ENCODE measurements at regions not wholly inside any gene's neighbourhood (a gene's known extent, or its start where the extent isn't known, plus 50 kb on each side); places are given as distances from the start of the nearest gene placed in this dataset.
"Not testable (repeated sequence)": the region's sequence is repeated elsewhere in the genome, so short reads cannot be mapped to it uniquely, and the experiment has no call there.

DNA sequence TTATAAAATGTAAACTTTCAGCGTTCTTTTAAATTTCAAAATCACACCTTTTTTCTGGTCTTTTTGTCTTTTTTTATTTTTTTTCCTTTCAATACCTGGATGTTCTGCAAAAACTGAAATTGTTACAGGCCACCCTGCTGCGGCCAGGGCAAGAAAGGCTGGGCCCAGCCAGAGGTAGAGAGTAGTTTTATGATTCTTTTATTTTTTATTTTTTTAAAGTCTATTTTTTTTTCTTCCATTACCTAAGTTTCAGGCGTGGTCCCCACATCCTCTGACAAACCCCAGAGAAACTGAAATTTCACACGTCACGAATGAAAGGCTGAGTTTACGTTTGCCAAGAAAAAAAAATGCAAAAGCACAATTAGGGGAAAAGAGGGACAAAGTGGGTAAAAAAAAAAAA lies 177.1 kb downstream of the SPATA31A1 start:
- DNase-seq (ENCODE audit: low read depth in 1 of 2, low spot score in 1 of 2); H3K4me3 ChIP-seq; H3K27ac ChIP-seq; H3K9me3 ChIP-seq; FAIRE-seq; ATAC-seq; POLR2A ChIA-PET; H3K4me1 ChIP-seq; CTCF ChIA-PET; H3K4me2 ChIP-seq: not testable (repeated sequence)
- WGBS (ENCODE audit: missing lambda C conversion rate), result 90% methylated on average over 5 of the region's 6 CpGs

DNA sequence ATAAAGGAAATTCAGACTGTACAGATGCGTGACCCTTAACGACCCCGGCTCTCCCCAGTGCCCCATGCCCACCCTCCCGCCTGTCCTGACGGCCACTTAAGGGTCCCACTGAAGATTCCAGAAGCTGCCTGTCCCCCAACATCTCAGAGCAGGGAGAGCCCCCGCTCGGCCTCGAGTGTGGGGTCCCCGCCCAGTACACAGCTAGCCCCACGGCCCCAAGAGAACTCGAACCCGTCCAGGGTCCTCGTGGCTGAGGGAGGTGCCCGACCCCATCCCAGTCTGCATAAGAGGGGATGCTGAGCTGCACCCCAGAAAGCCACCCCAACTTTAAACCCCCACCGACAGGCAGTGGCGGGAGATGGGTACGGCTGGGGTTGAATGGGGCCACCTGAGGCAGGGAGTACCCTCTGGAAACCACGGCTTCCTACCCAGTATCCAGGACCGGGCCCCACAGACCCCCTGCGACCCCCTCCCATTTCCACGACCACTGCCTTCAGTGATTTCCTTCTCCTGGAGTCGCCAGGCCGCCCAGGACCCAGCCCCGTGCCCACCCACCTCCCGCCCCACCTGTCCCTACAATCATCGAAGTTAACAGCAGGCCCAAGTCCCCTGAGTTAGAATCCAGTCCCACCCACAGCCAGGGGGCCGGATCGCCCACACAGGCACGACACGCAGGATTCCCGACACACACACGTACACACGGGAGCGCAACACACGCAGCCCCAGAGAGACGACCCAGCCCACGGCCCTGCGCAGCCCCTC lies 177.7 kb downstream of the SPATA31A1 start:
- POLR2A ChIA-PET; H3K27ac ChIP-seq; H3K9me3 ChIP-seq; DNase-seq (ENCODE audit: low read depth in 1 of 2, low spot score in 1 of 2); FAIRE-seq; ATAC-seq; H3K4me3 ChIP-seq; H3K4me1 ChIP-seq; H3K4me2 ChIP-seq; CTCF ChIA-PET: not testable (repeated sequence)
- WGBS (ENCODE audit: missing lambda C conversion rate), result 77% methylated on average over 9 of the region's 38 CpGs

DNA sequence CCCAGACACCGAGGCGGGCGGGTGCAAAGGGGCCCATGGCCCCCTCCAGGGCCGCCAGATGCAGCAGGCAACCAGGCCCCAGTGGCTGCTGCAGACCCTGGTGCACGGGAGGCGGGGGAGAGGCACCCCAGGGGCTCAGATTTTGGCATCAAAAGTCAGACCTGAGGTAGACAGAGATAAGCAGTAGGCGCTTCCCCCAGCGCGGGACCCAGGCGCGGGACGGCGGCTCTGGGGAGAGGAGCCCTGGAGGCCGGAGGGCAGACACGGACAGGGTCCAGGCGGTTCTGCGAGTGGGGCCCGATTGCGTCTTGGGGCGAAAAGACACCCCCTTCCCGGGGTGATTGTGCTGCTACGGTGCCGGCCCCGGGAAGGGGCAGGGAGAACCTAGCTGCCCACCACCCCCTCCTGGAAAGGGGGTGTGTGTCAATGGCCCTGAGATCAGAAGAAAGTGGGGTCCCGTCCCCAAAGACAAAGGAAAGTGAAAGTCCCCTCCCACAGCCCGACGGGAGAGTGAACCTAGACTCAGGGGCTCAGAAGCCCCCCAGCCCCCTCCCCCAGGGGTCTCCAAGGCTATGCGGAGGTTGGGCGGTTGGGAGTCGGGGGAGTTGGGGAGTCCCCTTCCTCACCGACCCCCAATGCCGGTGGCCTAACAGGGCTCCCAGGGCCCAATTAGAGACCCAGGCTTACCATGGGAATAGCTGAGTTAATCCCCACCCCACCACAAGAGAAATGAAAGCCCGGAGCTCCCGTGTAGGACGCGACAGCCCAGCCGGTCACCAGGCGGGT lies 178.5 kb downstream of the SPATA31A1 start:
- 97% methylated on average over 14 of the region's 38 CpGs for WGBS (ENCODE audit: missing lambda C conversion rate)
- H3K9me3 ChIP-seq; CTCF ChIA-PET; ATAC-seq; POLR2A ChIA-PET; DNase-seq (ENCODE audit: low read depth in 1 of 2, low spot score in 1 of 2); FAIRE-seq; H3K4me2 ChIP-seq; H3K4me1 ChIP-seq; H3K27ac ChIP-seq; H3K4me3 ChIP-seq: not testable (repeated sequence)

DNA sequence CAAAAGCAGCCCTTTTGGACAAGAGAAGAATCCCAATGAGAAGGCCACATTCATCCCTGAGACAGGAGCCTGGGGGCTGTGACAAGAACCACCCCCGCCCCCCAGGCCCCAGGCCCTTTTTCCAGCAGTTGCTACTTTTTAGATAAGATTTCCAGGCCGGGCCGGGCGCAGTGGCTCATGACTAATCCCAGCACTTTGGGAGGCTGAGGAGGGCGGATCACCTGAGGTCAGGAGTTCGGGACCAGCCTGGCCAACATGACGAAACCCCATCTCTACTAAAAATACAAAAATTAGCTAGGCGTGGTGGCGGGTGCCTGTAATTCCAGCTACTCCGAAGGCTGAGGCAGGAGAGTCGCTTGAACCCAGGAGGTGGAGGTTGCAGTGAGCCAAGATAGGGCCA lies 179.4 kb downstream of the SPATA31A1 start:
- DNase-seq (ENCODE audit: low read depth in 1 of 2, low spot score in 1 of 2); H3K4me3 ChIP-seq; CTCF ChIA-PET; ATAC-seq; H3K27ac ChIP-seq; H3K9me3 ChIP-seq; FAIRE-seq; H3K4me1 ChIP-seq; POLR2A ChIA-PET; H3K4me2 ChIP-seq: not testable (repeated sequence)
- WGBS (ENCODE audit: missing lambda C conversion rate), result 95% methylated on average over 11 of the region's 11 CpGs

DNA sequence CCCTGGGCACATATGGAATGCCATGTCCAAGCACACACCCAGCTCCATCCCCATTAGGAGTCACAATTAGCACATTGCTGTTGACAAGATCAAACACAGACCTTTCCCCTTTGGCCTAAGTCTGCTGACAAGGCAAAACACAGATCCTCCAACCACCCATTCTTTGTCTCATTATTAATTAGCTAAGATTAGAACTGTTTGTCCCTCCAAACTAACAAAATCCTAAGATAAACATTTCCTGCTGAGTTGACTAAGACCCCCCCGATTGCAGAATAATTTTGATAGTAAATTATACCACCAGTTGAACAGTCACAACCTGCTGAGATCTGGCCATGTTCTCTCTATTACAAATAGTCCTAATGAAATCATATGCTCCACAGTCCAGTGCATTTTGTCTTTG lies 186.7 kb downstream of the SPATA31A1 start:
- FAIRE-seq; H3K4me2 ChIP-seq; H3K4me3 ChIP-seq; H3K27ac ChIP-seq; H3K4me1 ChIP-seq; CTCF ChIA-PET; ATAC-seq; DNase-seq (ENCODE audit: low read depth in 1 of 2, low spot score in 1 of 2); H3K9me3 ChIP-seq; POLR2A ChIA-PET: not testable (repeated sequence)
- 33% methylated on average over 1 of the region's 1 CpG for WGBS (ENCODE audit: missing lambda C conversion rate)
- TF ChIP-seq MAFK (IDR thresholded peaks at IDR 0.05; ENCODE audit: partially characterized antibody), result peak; percentile 37

DNA sequence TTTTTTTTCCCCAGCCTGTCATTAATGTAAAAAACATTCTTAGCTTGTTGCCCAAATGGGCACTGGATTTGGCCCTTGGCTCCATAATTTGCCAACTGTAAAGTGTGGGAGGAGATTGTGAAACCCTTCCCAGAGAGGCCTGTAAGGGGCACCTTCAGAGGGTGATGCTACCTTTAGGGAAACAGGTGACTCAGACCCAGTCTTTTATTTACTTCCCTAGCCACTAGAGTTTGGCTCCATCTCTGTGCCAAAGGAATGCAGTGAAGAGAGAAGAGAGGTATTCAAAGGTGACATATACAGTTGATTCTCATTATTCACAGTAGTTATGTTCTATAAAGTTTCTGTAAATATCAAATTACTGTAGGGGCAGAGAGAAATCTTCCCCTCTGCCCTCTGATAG lies 189.6 kb downstream of the SPATA31A1 start:
- H3K27ac ChIP-seq; ATAC-seq; DNase-seq (ENCODE audit: low read depth in 1 of 2, low spot score in 1 of 2); CTCF ChIA-PET; H3K4me2 ChIP-seq; POLR2A ChIA-PET; FAIRE-seq; H3K4me3 ChIP-seq; H3K4me1 ChIP-seq; H3K9me3 ChIP-seq: not testable (repeated sequence)

DNA sequence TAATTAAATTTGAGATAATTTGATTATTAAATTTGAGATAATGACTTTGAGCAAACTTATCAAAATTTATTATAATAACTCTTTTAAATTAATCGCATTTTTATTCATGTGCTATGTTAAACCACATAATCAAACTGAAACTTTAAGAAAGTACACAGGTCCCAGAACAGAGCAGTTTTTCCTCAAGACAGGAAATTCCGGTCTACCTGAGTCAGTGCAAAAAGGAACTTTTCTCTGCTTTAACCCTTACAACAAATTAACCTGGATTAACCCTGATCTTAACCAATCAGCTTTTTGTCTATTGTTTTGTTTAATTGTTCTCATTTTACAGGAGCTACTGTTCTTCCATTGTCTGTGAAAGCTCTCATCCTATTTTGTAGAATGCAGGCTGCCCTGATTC lies 195.1 kb downstream of the SPATA31A1 start:
- POLR2A ChIA-PET; H3K9me3 ChIP-seq; ATAC-seq; CTCF ChIA-PET; H3K27ac ChIP-seq; FAIRE-seq; DNase-seq (ENCODE audit: low read depth in 1 of 2, low spot score in 1 of 2); H3K4me3 ChIP-seq; H3K4me1 ChIP-seq; H3K4me2 ChIP-seq: not testable (repeated sequence)
- 64% methylated on average over 2 of the region's 2 CpGs for WGBS (ENCODE audit: missing lambda C conversion rate)

DNA sequence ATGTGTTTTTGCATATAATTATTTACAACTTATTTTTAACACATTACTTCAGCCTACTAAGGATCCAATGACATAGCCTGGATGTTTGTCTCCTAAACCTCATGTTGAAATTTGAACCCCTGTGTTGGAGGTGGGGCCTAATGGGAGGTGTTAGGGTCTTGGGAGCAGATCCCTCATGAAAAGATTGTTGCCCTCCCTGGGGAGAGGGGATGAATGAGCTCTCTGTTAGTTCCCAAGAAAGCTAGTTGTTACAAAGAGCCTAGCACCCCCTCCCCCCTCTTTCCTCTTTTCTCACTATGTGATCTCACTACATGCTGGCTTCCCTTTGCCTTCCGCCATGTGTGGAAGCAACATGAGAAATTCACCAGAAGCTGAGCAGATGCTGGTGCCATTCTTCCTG lies 196.1 kb downstream of the SPATA31A1 start:
- POLR2A ChIA-PET; H3K4me1 ChIP-seq; ATAC-seq; H3K4me2 ChIP-seq; H3K27ac ChIP-seq; H3K9me3 ChIP-seq; DNase-seq (ENCODE audit: low read depth in 1 of 2, low spot score in 1 of 2); FAIRE-seq; CTCF ChIA-PET; H3K4me3 ChIP-seq: not testable (repeated sequence)
- 91% methylated on average over 1 of the region's 1 CpG for WGBS (ENCODE audit: missing lambda C conversion rate)

DNA sequence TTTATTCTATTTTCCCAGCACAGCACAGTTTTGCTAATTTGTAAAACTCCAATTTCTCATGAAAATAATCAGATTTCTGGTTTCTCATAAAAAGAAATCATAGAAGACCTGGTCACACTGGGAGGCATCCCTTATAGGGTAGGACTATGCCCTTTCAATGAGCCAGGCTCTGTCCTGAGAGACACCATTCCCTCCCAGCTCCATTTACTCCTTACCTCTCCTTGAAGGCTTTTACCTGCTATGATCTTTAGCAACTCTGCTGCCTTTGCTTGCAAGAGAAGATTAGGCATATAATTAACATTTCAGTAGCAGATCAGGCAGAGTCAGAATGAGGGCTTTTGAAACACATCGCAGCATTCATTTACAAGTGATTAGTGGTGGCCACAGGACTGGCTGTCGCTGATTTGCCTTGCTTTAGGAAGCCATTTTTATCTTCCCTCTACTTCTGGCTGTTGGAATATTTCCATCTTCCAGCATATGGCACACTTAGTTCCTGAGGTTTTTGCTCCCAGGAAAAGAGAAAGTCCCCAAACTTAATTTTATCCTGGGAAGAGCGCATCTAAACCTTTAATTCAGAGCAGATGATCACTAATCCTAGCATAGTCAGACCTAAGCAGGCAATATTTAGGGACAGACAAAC lies 196.9 kb downstream of the SPATA31A1 start:
- H3K27ac ChIP-seq; H3K9me3 ChIP-seq; H3K4me1 ChIP-seq; ATAC-seq; FAIRE-seq; DNase-seq (ENCODE audit: low read depth in 1 of 2, low spot score in 1 of 2); H3K4me3 ChIP-seq; CTCF ChIA-PET; POLR2A ChIA-PET; H3K4me2 ChIP-seq: not testable (repeated sequence)
- WGBS (ENCODE audit: missing lambda C conversion rate), result 89% methylated on average over 3 of the region's 3 CpGs

DNA sequence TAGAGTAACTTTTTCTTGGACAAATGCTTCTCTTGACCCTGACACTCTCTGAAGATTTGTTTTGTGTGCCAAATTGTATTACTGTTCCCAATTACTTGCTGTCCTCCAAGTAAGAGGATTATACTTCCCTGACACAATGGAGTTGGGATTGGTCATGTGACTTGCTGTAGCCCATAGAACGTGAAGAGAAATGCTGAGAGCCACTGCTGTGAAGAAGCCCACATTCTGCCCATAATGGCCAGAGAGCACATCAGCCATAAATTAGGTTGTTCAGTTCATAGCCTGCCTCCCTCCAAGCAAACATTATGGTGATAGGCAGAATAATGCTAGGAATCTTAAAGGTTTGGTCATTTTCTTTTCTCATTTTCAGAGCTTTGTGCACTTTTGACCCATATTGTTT lies 198.9 kb downstream of the SPATA31A1 start:
- DNase-seq (ENCODE audit: low read depth in 1 of 2, low spot score in 1 of 2); H3K27ac ChIP-seq; H3K4me3 ChIP-seq; H3K9me3 ChIP-seq; ATAC-seq; CTCF ChIA-PET; H3K4me1 ChIP-seq; FAIRE-seq; H3K4me2 ChIP-seq; POLR2A ChIA-PET: not testable (repeated sequence)
- 75% methylated on average over 1 of the region's 1 CpG for WGBS (ENCODE audit: missing lambda C conversion rate)

Measured in A549 (cell line).